ENCODE measurements at regions not wholly inside any gene's neighbourhood (a gene's known extent, or its start where the extent isn't known, plus 50 kb on each side); places are given as distances from the start of the nearest gene placed in this dataset.

DNA sequence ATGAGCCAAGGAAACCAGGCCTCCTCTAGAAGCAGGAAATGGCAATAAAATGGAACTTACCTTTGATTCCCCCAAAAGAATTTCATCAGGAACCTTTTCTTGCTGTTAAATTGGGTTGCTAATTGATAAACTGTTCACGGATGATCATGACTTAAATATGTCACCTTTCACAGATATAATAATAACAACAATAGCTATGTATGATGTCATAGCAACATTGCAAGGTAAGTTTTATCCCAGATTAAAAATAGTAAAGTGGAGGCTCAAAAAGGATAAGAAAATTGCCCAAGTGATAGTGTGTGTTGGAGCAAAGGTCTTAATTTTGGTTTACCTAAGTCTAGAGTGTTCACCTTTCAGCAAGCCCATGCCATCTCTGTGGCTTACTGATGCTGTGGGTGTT lies 357.6 kb upstream of the CELF2 start:
- Histone ChIP-seq H3K4me3 (ENCODE audit: low read depth, low read length) (no peak overlapping the region), H3K4me1 (no peaks in the 10 kb centered on the region), H3K36me3 (no peaks in the 10 kb centered on the region), H3K27me3 (no peaks in the 10 kb centered on the region), H3K9me3 (no peaks in the 10 kb centered on the region)
- DNase-seq: no peak
- TF ChIP-seq CTCF (IDR thresholded peaks at IDR 0.05; ENCODE audit: low read depth, low read length): no peak

GRCh38 chr10:10661176-10661575 lies 356.5 kb upstream of the CELF2 start:
- no peak overlapping the region for H3K4me3 ChIP-seq (ENCODE audit: low read depth, low read length)
- no peaks in the 10 kb centered on the region for H3K27me3 ChIP-seq
- no peak for TF ChIP-seq CTCF (IDR thresholded peaks at IDR 0.05; ENCODE audit: low read depth, low read length)
- H3K4me1 ChIP-seq: no peaks in the 10 kb centered on the region
- no peaks in the 10 kb centered on the region for H3K9me3 ChIP-seq
- no peaks in the 10 kb centered on the region for H3K36me3 ChIP-seq
- DNase-seq: no peak

DNA sequence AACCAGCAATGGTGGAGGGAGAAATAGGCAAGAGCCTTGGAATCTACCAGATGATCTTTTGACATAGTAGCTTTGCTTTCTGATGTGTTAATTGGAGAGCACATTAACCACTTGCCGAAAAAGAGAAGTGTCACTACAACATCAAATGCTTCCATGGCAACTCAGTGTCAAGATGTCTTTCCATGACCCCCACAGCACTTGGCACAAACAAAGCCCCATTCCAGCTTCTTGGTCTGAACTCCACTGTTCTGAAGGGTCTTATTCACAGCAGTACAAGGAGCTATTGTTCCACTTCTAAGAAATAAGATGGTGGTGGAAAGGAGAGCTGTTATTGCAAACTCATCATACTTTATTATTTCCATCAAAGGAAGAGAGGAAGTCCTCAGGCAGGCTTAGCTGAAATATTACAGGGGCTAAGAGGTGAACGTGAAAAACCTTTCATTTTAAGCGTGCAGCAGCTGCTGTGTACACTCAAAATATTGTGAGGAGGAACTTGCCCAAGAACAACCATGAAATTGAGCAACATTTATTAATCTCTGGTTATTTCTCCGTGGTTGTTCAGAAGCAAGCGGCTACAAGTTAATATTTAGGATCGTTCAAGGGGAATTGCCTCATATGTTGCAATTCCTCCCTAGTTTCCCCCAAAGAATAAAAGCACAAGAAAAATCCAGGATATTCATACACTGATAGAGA lies 354.8 kb upstream of the CELF2 start:
- Histone ChIP-seq H3K36me3 (no peaks in the 10 kb centered on the region), H3K4me3 (ENCODE audit: low read depth, low read length) (no peak overlapping the region), H3K27me3 (no peaks in the 10 kb centered on the region), H3K4me1 (no peaks in the 10 kb centered on the region), H3K9me3 (no peaks in the 10 kb centered on the region)
- no peak for TF ChIP-seq CTCF (IDR thresholded peaks at IDR 0.05; ENCODE audit: low read depth, low read length)
- no peak for DNase-seq

- no peaks in the 10 kb centered on the region for H3K9me3 ChIP-seq
- DNase-seq: no peak
Measured at GRCh38 chr10:10663622-10664021, 354.1 kb upstream of the CELF2 start.

DNA sequence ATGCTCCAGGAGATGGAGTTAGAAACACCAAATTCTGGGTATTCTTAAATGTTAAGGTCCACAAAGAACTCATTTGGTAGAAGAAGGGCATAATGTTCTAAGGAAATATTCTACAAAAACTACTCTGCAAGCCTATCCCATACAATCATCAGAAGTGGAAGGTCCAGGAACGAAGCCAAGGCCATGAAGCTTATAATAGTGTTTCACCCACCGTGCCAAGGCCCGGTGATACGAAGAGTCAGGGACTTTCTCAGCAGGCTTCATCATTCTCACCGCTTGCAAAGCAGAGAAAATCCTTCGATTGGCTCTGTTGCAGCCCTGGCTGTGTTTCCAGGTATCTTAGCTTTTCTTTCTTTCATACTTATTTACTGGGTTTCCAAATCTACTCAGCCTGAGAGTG lies 351.9 kb upstream of the CELF2 start:
- H3K36me3 ChIP-seq: no peaks in the 10 kb centered on the region
- DNase-seq: no peak
- H3K4me1 ChIP-seq: no peaks in the 10 kb centered on the region
- H3K9me3 ChIP-seq: no peaks in the 10 kb centered on the region
- H3K4me3 ChIP-seq (ENCODE audit: low read depth, low read length): no peak overlapping the region
- H3K27me3 ChIP-seq: no peaks in the 10 kb centered on the region
- no peak for TF ChIP-seq CTCF (IDR thresholded peaks at IDR 0.05; ENCODE audit: low read depth, low read length)

More at GRCh38 chr10:10663622-10664021, 354.1 kb upstream of the CELF2 start:
- no peaks in the 10 kb centered on the region for H3K4me1 ChIP-seq
- H3K27me3 ChIP-seq: no peaks in the 10 kb centered on the region
- no peak for TF ChIP-seq CTCF (IDR thresholded peaks at IDR 0.05; ENCODE audit: low read depth, low read length)
- H3K4me3 ChIP-seq (ENCODE audit: low read depth, low read length): no peak overlapping the region
- no peaks in the 10 kb centered on the region for H3K36me3 ChIP-seq

GRCh38 chr10:10667466-10667865 lies 350.2 kb upstream of the CELF2 start:
- Histone ChIP-seq H3K9me3 (no peaks in the 10 kb centered on the region), H3K36me3 (no peaks in the 10 kb centered on the region), H3K4me3 (ENCODE audit: low read depth, low read length) (no peak overlapping the region), H3K4me1 (no peaks in the 10 kb centered on the region), H3K27me3 (no peaks in the 10 kb centered on the region)
- TF ChIP-seq CTCF (IDR thresholded peaks at IDR 0.05; ENCODE audit: low read depth, low read length): no peak
- DNase-seq: no peak
